ENCODE measurements at regions not wholly inside any gene's neighbourhood (a gene's known extent, or its start where the extent isn't known, plus 50 kb on each side); places are given as distances from the start of the nearest gene placed in this dataset.

- Histone ChIP-seq H3K4me3 (ENCODE audit: low read depth in 2 of 2, low read length in 2 of 2) (no peak overlapping the region), H3K36me3 (ENCODE audit: control insufficient read depth, insufficient read depth, low read length) (no peaks in the 10 kb centered on the region), H3K27me3 (ENCODE audit: control insufficient read depth, insufficient read depth, low read length) (no peaks in the 10 kb centered on the region), H3K4me1 (ENCODE audit: control insufficient read depth, insufficient read depth, low read length) (no peaks in the 10 kb centered on the region), H3K9me3 (ENCODE audit: control insufficient read depth, insufficient read depth, low read depth, low read length) (no peaks in the 10 kb centered on the region), H3K27ac (ENCODE audit: low read length) (no peak overlapping the region)
- in situ Hi-C loops (cut with HindIII; ENCODE audit: low pct_unique_long_range_greater_than_20kb, low sequenced_read_pairs) (no loop called here), intact Hi-C loops (cut with micrococcal nuclease; ENCODE audit: unreplicated experiment) (no loop called here)
- DNase-seq (ENCODE audit: low read depth, low spot score) (no peak), ATAC-seq (no peak)
- ChIA-PET POLR2A (interaction anchor here (0.7 kb wide), 1 partner anchor 86 kb away, joined by 3 read pairs; no protein-coding TSS in a partner anchor), CTCF (no interaction called here)
- TF ChIP-seq POLR2AphosphoS5 (IDR thresholded peaks at IDR 0.05; ENCODE audit: low read depth, low read length) (no peak), TCF7L2 (IDR thresholded peaks at IDR 0.05; ENCODE audit: low read depth, low read length) (no peak), CTCF (IDR thresholded peaks at IDR 0.05) (no peak), SIN3A (IDR thresholded peaks at IDR 0.05; ENCODE audit: borderline replicate concordance, insufficient read depth, low read depth, low read length) (no peak), REST (IDR thresholded peaks at IDR 0.05; ENCODE audit: insufficient read depth in 1 of 2, low read depth in 2 of 2, low read length in 1 of 2) (no peak)
- no TSS peak for BruUV-seq (replicated peaks)
Measured at GRCh38 chr6:14807971-14808370, 437.9 kb upstream of the JARID2 start.

GRCh38 chr6:14810021-14810420 is 435.8 kb upstream of the JARID2 start:
- in situ Hi-C loops (cut with HindIII; ENCODE audit: low pct_unique_long_range_greater_than_20kb, low sequenced_read_pairs) (no loop called here), intact Hi-C loops (cut with micrococcal nuclease; ENCODE audit: unreplicated experiment) (no loop called here)
- Histone ChIP-seq H3K27ac (ENCODE audit: low read length) (no peak overlapping the region), H3K27me3 (ENCODE audit: control insufficient read depth, insufficient read depth, low read length) (peaks cover 2% of the 10 kb centered on the region; the same call in 1 of the 2 replicates), H3K4me1 (ENCODE audit: control insufficient read depth, insufficient read depth, low read length) (no peaks in the 10 kb centered on the region), H3K9me3 (ENCODE audit: control insufficient read depth, insufficient read depth, low read depth, low read length) (no peaks in the 10 kb centered on the region), H3K36me3 (ENCODE audit: control insufficient read depth, insufficient read depth, low read length) (no peaks in the 10 kb centered on the region), H3K4me3 (ENCODE audit: low read depth in 2 of 2, low read length in 2 of 2) (no peak overlapping the region)
- CTCF ChIA-PET = no interaction called here
- BruUV-seq (replicated peaks) = no TSS peak
- TF ChIP-seq REST (IDR thresholded peaks at IDR 0.05; ENCODE audit: insufficient read depth in 1 of 2, low read depth in 2 of 2, low read length in 1 of 2) (no peak), POLR2AphosphoS5 (IDR thresholded peaks at IDR 0.05; ENCODE audit: low read depth, low read length) (no peak), CTCF (IDR thresholded peaks at IDR 0.05) (no peak), TCF7L2 (IDR thresholded peaks at IDR 0.05; ENCODE audit: low read depth, low read length) (no peak), SIN3A (IDR thresholded peaks at IDR 0.05; ENCODE audit: borderline replicate concordance, insufficient read depth, low read depth, low read length) (no peak)
- no peak for DNase-seq (ENCODE audit: low read depth, low spot score)
- POLR2A ChIA-PET = no interaction called here
- ATAC-seq = no peak
